KG1 (cell line): ENCODE measurements at regions not wholly inside any gene's neighbourhood (a gene's known extent, or its start where the extent isn't known, plus 50 kb on each side); places are given as distances from the start of the nearest gene placed in this dataset.

ENCODE experiments used
- DNase-seq: peaks from one replicate; lab custom pipeline; 2025; lab: John Stamatoyannopoulos, UW

DNA sequence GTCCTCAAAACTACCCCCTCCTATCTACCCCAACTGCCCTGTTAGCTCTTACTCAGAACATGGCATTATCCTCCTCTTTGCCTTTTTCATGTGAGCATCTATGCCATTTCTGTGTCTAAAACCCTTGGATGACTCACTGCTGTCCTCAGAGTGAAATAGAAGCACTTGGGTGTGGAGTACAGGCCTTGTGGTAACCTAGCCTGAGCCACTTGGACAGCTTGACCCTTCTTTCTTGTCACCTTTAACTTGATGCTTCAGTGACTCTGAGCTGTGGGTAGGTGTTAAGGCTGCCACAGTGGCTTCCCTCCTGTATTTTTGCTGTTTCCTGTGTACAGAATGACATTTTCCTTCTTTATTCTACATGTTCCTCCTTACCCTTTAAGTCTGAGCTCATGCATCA, 391.4 kb downstream of the SH3GL2 start:
- DNase-seq: no peak

DNA sequence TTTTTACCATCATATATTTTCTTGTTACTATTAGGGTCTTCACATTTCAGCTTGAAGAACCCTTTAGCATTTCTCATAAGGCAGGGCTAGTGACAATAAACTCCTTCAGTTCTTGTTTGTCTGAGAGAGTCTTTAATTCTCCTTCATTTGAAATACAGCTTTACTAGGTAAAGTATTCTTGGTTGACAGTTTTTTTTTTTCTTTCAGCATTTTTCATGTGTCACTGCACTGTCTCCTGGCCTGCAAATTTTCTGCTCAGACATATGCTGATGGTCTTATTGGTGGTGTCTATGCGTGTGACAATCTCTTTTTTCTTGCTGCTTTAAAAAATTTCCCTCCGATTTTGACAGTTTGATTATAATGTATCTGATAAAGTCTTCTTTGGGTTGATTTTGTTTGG, 399.9 kb downstream of the SH3GL2 start:
- no peak for DNase-seq

DNA sequence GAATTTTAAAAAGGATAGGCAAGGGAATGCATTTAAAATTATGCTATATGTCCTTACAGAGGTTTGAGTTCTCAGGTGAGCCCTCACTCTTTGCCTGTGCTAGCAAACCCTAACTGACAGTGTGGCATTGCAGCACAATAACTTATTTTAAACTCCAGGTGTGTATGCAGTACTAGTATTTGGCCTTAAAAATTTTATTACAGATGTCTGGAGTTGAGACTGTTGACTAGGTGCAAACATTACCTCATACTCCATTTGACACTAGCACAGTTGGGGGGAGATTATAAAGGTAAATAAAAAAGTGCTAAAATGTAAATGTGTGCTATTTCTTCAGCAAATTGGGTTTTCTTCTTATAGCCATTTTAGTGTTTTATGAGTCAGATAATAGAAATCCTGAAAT, 407.7 kb downstream of the SH3GL2 start:
- DNase-seq: no peak

DNA sequence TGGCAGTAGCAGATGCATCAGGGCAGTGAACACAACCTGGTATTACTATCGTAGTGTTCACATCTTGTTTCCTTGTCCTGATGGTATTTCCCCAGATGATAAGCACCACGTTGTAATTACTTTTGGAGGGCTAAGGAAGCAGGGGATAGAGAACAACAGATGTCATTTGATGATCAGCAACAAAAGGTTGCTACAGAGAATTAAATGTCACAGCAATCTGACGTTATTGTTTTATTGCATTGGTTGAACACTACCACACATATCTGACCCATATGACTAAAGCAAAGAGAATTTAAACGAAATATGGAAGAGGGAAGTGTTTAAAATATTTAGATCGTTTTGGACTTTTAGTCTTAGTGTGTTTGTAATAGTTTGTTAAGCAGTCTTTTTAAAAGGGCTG, 408.3 kb downstream of the SH3GL2 start:
- DNase-seq: no peak

DNA sequence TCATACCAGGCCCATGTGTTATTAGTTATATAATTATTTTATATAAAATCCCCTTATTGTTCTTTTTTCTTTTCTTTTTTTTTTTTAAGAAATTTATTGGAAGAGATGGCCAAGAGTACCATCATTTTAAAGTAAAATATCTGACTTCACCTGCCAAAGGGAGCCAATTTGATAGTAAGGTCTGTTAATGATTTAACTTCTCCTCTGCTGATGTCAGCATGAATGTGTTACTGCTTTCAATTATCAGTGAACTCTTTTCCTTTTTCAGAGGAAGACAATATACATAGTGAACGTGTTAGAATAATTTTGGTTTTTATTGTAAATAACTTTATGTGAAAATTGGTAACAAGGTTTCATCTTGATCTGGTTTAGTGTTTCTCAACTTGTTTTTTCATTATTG, 409.6 kb downstream of the SH3GL2 start:
- no peak for DNase-seq

DNA sequence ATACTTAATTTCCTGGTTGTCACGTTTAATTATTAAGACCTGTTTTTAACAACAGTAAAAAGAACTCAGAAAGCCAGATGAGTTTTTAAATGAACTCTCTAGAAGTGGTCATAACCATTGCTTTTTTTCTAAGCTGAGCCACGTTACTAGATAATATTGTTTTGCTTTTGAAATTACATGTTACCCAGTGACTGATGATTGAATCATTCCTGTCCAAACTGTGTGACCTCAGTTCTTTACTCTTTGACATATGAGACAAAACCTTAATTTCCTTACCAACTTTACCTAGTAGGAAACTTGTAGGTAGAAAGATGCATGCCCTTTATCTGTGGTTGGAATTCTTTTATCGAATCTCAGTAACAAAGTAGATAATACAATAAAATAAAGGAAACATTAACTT, 411.7 kb downstream of the SH3GL2 start:
- DNase-seq: no peak

DNA sequence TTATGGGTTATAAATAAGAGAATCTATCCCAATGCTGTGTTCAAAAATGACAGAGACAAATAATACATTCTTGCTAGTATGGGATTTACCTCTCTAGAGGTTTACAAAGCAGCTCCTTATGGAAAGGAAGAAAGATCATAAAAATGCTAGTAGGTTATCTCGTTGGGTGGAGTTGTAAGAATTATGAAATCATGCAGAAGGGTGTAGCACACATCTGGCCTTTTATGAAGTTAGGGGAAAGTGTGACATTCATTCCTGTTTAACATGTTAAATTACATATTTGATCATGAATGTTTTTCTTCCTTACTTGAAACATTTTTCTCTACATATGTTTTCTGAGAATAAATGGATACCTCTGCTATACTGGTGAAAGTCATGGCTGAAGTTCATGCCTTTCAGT, 414.2 kb downstream of the SH3GL2 start:
- DNase-seq: no peak

DNA sequence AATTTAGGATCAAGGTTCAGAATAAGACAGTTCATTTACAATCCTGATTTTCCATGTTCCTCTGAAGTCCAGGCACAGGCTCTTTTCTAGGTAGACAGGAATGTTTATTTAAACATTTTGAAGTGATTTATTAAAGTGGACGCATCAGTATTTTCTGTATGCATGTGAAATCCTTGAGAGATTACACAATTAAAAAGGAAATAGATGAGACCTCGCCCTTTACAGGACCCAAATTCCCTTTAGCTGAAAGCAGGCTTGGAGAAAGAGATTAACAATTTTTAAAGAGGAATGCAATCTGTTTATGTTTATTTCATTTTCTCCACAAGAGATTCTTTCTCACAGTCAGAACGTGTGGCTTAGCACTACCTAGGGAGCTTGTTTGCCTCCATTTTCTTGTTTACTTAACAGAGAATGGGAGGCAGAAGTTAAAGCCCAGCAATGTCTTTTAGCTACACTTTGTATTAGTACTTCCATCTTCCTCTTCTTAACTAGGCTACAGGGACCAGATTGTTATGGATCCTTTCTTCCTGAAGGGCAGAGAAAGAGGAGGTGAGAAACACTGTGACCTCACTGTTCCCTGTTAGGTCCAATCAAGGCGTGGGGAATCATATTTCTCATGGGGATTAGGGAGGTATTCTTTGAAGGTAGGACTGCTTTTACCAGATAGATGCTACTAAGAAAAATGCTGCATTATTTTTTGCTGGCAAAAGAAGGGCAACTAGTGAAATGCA, 416.0 kb downstream of the SH3GL2 start:
- DNase-seq: no peak

DNA sequence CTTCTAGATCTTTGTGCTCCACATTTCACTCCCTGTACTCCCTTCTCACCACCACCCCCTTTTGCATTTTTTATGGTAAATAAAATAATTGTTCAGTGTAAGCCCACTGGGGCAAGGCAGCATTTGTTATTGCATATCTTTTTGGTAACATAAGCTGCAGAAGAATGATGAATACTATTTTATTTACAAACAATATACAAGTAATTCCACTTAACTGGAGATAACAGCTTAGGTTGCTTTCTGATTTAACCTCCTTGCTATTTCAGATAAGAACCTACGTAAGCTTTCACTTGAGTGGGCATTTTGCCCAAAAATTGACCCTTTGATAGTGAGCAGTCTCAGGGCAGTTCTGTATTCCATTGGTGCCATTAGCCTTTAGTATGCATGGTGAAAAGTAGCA, 417.9 kb downstream of the SH3GL2 start:
- no peak for DNase-seq

DNA sequence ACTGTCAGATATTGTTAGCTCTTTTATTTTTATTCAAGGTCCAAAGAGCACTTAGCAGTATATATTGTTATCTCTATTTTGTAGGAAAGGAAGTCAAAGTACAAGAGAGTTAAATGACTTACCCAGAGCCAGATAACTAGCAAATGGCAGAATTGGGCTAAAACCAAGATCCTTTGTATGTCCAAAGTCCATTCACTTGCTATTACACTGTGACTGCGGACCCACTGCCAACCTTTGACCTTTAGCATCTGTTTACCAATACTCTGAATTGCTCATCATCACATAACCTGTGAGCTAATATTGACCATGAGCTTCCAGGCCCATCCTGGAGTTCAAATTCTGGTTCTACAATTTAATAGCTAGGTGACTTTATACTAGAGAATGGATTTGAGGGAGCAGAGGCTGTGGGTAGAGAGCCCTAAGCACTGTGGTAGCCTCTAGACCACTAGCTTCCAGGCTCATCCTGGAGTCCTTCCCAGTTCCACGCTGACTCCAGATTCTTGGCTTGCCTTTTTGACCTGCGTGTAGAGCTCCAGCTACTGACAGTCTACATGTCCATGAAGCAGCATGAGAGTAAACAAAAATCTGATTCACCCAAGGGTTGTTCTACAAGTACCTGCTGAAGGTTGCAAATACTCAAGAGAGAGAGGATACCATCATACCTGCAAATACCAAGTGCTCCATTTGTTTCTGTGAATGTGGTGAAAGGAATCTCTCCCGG, 424.0 kb downstream of the SH3GL2 start:
- no peak for DNase-seq

DNA sequence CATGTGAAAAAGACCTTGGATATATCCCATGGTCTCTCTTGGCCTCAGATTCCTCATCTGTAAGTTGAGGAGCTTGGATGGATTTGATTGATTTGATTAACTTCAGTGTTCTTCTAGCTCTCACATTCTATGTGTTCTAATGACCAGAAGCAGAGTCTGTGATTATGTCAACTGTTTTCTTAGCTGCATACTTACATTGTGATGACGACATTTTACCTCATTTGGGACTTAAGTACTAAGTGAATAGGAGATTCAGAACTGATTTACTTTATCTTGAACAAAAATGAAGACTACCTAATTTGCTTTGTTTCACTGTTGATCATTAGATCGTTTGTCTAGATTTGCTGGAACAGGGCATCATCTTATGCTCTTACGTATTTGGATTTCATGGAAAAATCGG, 427.7 kb downstream of the SH3GL2 start:
- no peak for DNase-seq

DNA sequence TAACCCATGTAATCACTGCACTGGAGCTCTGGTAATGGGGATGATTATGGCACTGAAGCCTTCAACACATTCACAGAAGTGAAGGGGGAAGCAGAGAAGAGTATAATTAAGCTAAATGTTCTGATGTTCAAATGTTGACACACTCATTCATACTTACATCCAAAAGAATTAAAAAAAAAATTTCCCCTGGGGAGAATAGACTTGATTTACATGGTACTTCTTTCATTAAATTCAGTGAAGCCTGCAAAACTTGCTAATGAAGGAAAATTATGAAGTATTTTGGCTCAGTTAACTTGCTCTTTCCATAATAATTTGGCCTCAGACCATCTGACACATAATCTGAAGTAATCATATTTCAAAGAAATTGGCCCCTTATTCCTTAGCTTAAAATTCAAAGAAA, 428.8 kb downstream of the SH3GL2 start:
- DNase-seq: no peak

DNA sequence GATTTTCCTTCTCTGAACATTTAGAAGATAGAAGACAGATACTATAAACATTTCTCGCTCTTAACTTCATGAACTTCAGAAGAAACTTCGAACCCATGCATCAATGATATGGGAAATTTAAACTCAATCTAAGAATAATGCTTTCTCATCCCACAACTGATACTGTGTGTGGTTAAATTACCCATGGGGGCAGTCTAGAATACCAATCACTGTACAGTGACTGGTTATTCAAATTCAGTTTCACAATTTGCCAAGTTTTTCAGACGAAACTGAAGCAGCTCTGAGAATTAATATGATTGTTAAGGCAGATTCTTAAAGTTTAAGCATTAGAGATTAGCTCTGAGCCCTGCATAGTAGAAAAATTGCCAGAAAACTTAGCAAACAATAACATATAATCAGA, 431.0 kb downstream of the SH3GL2 start:
- DNase-seq: no peak

DNA sequence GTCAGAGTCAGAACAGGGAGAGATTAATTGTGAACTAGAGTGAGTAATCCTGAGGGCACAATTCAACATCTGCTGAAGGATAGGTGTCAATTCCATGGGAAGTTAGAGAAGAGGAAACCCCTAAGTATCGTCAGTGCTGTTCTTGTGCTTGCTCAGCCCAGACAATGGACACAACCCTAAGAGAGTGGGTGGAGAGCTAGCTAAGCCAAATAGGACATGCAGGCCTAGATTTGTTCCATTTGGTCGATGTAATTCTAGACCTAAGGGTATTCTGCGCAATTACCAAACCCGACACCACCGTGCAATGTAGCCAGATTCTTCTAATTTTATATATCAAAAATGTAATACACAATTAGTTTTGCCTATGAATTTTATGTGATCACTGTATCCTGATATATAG, 431.6 kb downstream of the SH3GL2 start:
- no peak for DNase-seq

DNA sequence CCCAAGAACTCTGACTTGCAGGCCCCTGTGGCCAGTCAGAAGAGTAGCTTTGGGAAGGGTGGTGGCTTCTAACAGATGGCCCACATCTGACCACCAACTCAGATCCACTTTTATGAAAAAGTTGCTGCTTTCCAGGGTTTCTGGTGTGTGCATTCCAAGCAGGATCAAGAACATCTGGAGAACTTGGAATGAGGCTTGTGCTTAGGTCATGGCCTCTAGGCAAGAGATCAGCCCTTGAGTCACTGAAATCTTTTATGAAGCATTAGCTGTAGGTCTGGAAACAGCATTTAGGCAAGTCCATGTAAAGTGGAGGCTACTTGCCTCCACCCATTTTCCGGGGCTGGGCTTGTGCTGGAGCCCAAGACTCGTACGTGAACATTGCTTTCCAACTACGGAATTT, 433.3 kb downstream of the SH3GL2 start:
- DNase-seq: no peak

DNA sequence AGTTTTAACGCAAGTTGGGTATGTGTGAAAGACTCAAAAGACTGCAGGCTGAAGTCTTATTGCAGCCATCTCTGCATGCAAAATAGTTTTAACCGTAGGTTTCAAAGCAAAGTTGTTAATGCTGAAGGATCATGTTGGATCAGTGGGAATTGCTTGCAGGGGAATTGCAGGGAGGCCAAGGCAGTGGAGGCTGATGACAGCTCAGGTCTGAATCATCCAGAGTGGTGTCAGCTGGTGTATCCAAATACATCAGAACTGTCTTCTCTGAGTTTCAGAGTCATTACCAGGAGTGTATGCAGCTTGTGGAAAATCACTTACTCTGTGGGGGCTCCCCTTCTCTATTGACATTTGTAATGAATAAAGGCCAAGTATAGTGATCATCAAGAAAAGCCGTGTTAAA, 435.7 kb downstream of the SH3GL2 start:
- no peak for DNase-seq

DNA sequence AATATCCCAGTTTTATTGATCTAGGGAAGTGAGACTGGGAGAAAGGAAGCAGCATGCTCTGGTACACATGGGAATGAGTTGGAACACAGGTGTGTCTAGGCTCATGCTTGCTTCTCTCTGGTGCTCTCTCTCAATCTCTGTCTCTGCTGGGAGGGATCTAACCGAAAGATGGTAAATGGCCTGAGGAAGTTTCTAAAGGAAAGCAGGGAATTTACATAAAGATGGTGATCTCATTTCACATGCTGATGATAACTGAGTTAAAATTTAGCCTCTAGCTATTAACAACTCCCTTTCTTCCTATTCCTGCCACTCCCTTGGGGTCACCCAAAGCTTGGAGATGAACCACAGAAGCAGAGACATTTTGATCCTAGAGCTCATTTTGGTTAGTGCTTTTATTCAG, 436.2 kb downstream of the SH3GL2 start:
- no peak for DNase-seq

DNA sequence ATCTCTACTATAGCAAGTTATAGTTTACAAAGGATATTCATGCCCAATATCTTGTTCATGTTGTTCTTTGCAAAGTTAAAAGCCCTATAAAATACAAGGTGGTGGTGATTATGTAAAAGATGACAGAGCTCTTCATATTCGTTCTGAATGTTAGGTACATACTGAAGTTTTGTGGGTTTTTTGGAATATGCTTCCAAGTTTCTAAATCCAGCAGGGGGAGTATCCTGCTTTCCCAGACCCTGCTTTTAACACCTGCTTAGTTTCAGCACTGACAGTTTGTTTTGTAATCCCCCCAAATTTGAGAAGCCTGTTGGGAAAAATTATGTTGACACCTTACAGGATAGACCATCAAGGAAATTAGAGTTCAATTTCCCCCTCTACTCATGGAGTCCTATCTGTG, 438.3 kb downstream of the SH3GL2 start:
- no peak for DNase-seq

DNA sequence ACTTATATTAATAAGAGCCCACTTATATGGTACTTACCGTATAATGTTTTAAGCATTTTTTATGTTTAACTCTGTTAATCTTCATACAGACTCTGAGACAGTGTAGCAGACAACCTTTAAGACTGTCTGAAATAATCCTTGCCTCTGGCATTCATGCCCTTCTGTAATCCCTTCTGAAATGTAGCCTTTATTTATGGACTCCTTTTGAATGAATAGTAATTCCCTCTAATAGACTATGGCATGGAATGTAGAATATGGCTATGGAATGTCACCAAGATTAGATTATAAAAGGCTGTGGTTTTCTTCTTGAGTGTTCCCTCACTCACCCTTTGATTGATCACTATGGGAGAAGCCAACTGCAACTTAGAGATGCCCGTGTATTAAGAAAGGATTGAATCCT, 439.4 kb downstream of the SH3GL2 start:
- no peak for DNase-seq

DNA sequence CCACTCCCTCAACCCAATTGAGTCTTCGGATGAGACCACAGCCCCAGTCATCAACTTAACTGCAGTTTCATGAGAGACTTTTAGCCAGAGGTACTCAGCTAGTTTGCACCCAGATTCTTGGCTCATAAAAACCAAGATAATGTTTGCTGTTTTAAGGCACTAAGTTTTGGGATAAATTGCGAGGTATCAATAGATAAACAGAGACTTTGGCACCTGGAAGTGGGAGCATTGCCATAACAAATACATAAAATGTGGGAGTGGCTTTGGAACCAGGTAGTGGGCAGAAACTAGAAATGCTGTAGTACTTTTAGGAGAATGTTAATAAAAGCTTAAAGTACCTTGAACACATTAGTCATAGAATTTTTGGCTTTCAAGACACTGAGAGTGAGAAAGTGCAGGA, 439.8 kb downstream of the SH3GL2 start:
- no peak for DNase-seq

DNA sequence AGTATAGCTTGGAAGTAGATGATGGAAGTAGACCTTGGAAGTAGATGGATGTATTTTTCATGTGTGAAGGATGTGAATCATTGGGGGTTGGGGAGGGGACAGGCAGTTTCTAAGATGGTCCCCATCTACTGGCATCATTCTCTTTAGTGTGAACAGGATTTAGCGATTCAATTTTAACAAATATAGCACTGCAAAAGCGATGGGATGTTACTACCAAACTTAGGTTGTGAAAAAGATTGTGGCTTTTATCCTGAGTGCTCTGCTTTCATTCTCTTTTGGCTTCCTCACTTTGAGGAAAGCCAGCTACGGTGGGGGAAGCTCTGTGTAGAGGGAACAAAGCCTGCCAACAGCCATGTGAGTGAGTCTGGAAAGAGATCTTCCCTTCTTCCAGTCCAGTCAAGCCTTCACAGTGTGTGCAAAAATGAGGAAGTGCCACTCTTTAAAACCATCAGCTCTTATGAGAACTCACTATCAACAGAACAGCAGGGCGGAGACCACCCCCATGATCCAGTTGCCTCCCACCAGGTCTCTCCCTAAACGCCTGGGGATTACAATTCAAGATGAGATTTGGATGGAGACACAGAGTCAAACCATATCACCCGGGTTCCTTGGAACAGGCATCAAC, 441.4 kb downstream of the SH3GL2 start:
- no peak for DNase-seq

DNA sequence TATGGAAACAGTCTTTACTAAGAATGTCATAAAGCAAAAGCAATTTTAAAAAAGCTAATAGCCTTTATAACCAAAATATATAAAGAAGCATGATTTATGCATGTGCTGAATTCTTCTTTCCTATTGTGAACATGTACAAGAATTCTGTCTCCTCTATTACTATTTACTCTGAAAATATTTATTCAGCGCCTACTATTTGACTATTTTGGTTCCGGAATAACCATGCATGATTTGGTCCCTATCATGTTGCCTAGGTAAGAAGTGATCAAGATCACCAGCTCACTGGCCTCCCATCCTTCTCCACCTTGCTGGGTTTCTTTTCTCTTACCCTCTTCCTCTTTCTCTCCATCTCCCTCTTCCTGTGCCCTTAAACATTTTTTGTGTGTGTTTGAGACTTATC, 443.8 kb downstream of the SH3GL2 start:
- no peak for DNase-seq

DNA sequence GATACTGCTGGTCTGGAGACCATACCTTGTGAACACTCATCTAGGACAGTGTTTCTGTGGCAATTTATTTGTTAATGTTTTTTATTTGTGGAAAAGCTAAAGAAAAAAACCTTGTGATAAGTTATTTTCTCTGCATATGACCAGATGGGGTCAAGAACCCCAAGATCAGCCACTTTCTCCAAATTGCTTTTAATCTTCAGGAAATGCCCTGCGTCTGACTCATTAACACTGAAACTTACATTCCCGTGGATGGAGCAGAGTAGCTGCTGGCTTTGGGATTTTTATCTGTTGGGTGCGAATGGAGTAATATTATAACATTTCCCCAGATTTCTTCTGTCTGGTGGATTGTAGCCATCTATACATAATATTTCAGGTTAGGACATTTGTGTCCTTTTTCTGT, 444.5 kb downstream of the SH3GL2 start:
- no peak for DNase-seq

DNA sequence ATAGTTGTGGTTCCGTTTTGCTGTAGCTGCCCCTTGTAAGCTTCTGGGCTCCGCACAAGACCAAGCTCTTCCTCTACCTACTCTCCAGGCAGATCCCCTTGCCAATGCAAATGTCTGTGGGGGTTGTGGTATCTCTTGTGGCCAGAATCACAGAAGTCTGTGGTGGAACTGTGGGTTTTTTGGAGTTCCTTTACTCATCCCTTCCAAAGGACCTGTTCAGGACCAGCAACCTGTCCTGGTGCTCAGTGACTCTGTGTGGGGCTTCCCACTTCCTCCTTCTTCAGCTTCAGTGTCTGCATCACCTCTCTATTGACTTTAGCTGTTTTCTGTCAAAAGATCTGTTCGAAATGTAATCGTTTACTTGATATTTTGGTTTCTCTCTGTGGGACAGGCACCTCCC, 441.3 kb upstream of the ADAMTSL1 start:
- no peak for DNase-seq
